K562 (cell line): ENCODE measurements at regions not wholly inside any gene's neighbourhood (a gene's known extent, or its start where the extent isn't known, plus 50 kb on each side); places are given as distances from the start of the nearest gene placed in this dataset.

Experiments
- ATAC-seq: fragments of 200-7000 bp; cut with Tn5 transposase; 3 replicates; pipeline ENCODE4 v1.9.1; 2020; ENCODE audit warnings: moderate library complexity
- BruUV-seq: library from RNA; stranded (reverse); fragments of 400-500 nt; replicated peaks from 2 replicates; lab custom pipeline; 2021; lab: Mats Ljungman, UMichigan
- CTCF ChIA-PET: fragments of 300-600 bp; formaldehyde crosslinking; extraction: SDS; loops from one replicate; lab custom pipeline; 2021; ENCODE audit warnings: low intra/inter-chr PET ratio; lab: Yijun Ruan, JAX
- POLR2A ChIA-PET: fragments of 300-600, 350-650 bp; sonication (Branson Sonifier 250); formaldehyde crosslinking; extraction: SDS; loops from one replicate; lab custom pipeline; 2021; ENCODE audit warnings: antibody characterized with exemption, inconsistent platforms; lab: Yijun Ruan, JAX
- DNase-seq, 4 experiments: peaks; one replicate each; pipeline versions ENCODE4 v3.0.0 to v3.0.0-alpha.2; 2011 to 2018; ENCODE audit warnings: low spot score in 3 of 4, mixed read lengths in 3 of 4; ENCODE audit errors: extremely low read depth in 1 of 4
- FAIRE-seq: peaks from 2 replicates; lab custom pipeline; 2011; peaks lifted over from hg19 to GRCh38; lab: Jason Lieb, UNC
- H2AFZ ChIP-seq: 2 replicates; pipeline ENCODE4 v1.6.0; 2011; ENCODE audit warnings: low read depth, low read length, control low read depth, inconsistent platforms
- H3K27ac ChIP-seq: fragments of 200-600 bp; 3 replicates; pipeline ENCODE4 v1.8.0; 2011; ENCODE audit warnings: low read depth, mild to moderate bottlenecking, control low read depth, inconsistent platforms, low read length, moderate library complexity, mixed read lengths; ENCODE audit errors: extremely low read depth
- H3K27me3 ChIP-seq, 2 experiments: fragments of 300-600 bp in 1 of 2; 2 replicates in 1 of 2; 3 replicates in 1 of 2; pipeline versions ENCODE4 v1.6.0 to v1.8.0; 2011; ENCODE audit warnings: inconsistent platforms in 2 of 2, low read length in 2 of 2, mild to moderate bottlenecking in 1 of 2, mixed read lengths in 1 of 2, moderate library complexity in 1 of 2; ENCODE audit not compliant: control insufficient read depth in 2 of 2, insufficient read depth in 2 of 2
- H3K36me3 ChIP-seq: fragments of 300-600 bp; 3 replicates; pipeline ENCODE4 v1.8.0; 2011; ENCODE audit warnings: mild to moderate bottlenecking, low read length, inconsistent platforms; ENCODE audit not compliant: control insufficient read depth, insufficient read depth
- H3K4me1 ChIP-seq, 2 experiments: fragments of 200-600 bp in 1 of 2; replicated peaks in 1 of 2; 2 replicates in 1 of 2; 3 replicates in 1 of 2; pipeline versions ENCODE4 v1.5.1 to v1.8.0; 2011; ENCODE audit warnings: inconsistent platforms in 2 of 2, low read length in 2 of 2, mild to moderate bottlenecking in 1 of 2, mixed read lengths in 1 of 2, moderate library complexity in 1 of 2; ENCODE audit not compliant: control insufficient read depth in 2 of 2, insufficient read depth in 2 of 2
- H3K4me2 ChIP-seq: 2 replicates; pipeline ENCODE4 v1.6.1; 2011; ENCODE audit warnings: low read length, control low read depth, inconsistent platforms, mixed read lengths; ENCODE audit not compliant: insufficient read depth
- H3K4me3 ChIP-seq: fragments of 200-600 bp; sonication (generic), shearing (Covaris generic); 2 replicates; pipeline ENCODE4 v1.5.1; 2016; ENCODE audit warnings: control low read depth, inconsistent platforms
- H3K79me2 ChIP-seq: fragments of 200-600 bp; 3 replicates; pipeline ENCODE4 v1.8.0; 2011; ENCODE audit warnings: low read length, inconsistent platforms; ENCODE audit not compliant: control insufficient read depth, insufficient read depth
- H3K9ac ChIP-seq, 2 experiments: 2 replicates each; pipeline versions ENCODE4 v1.6.0 to v1.6.1; 2011; ENCODE audit warnings: low read depth in 2 of 2, low read length in 2 of 2, control low read depth in 1 of 2, inconsistent platforms in 1 of 2, mild to moderate bottlenecking in 1 of 2, mixed read lengths in 1 of 2; ENCODE audit not compliant: insufficient read depth in 1 of 2
- H3K9me1 ChIP-seq: one replicate; pipeline ENCODE4 v1.6.0; 2011; ENCODE audit warnings: inconsistent platforms, mild to moderate bottlenecking, low read length, moderate library complexity; ENCODE audit not compliant: control insufficient read depth, insufficient read depth
- H3K9me3 ChIP-seq: replicated peaks from 2 replicates; pipeline ENCODE4 v1.5.1; 2011; ENCODE audit warnings: low read depth, low read length, inconsistent platforms; ENCODE audit not compliant: control insufficient read depth, insufficient read depth
- H4K20me1 ChIP-seq: replicated peaks from 2 replicates; pipeline ENCODE4 v1.6.1; 2011; ENCODE audit warnings: low read length, inconsistent platforms, mixed read lengths; ENCODE audit not compliant: control insufficient read depth, insufficient read depth
- PPARD ChIP-seq: fragments of 250-450 bp; sonication (Bioruptor Pico); IDR thresholded peaks from 2 replicates; pipeline ENCODE4 v1.8.0; 2022; ENCODE audit warnings: inconsistent platforms, mild to moderate bottlenecking, moderate library complexity
- REST ChIP-seq, 2 experiments: fragments of 450-650 bp; formaldehyde crosslinking in 1 of 2; IDR thresholded peaks; 2 replicates each; pipeline versions ENCODE4 v1.4.0 to v1.6.1; 2014 to 2020; ENCODE audit warnings: mild to moderate bottlenecking in 2 of 2, borderline replicate concordance in 1 of 2, low read depth in 1 of 2
- ZNF512 ChIP-seq: IDR thresholded peaks from 2 replicates; pipeline ENCODE4 v1.6.1; 2016; ENCODE audit warnings: missing genetic modification characterization, missing compliant biosample characterization
- WGBS: fragments of 100-300 bp; shearing (Covaris generic); methylation state at CpG from one replicate; pipeline ENCODE4 v1.1.6; 2016; ENCODE audit warnings: low coverage, mixed read lengths; ENCODE audit not compliant: insufficient coverage; ENCODE audit errors: missing lambda C conversion rate; 5-methylcytosine and 5-hydroxymethylcytosine counted together
- in situ Hi-C: fragments of 300-500 bp; cut with MboI; formaldehyde crosslinking; loops from 4 replicates; pipeline ENCODE4 v1.15.0; 2018; ENCODE audit warnings: inconsistent platforms, mixed read lengths
- intact Hi-C: fragments of 100-400 bp; cut with micrococcal nuclease; formaldehyde crosslinking; loops from 2 replicates; pipeline ENCODE4 v1.14.2; 2022
- TF ChIP-seq, protein P1 (sequence below): fragments of 250-450 bp; sonication (Bioruptor Pico); IDR thresholded peaks from 2 replicates; pipeline ENCODE4 v1.8.0; 2022; ENCODE audit warnings: moderate library complexity, mild to moderate bottlenecking, inconsistent platforms

DNA sequence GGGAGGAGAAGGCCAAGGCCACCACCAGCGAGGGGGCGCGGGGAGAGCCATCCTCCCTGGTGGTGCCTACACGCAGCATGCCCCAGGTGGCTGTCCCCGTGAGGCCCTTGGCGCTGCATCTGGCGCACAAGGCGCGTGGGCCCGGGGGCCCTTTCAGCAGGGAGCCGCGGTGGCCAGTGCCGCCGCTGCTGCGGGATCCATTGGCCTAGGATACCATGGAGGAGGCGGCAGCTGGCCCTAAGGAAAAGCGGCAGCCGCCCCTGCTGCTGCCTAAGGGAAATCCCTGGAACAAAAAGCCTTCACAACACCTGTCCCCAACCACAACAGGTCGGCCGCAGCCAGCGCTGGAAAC, 1059.6 kb downstream of the TECRL start (continued):
- TF ChIP-seq ZNF512 (tag), result no peak
- TF ChIP-seq, all 486 proteins: peak for 0

DNA sequence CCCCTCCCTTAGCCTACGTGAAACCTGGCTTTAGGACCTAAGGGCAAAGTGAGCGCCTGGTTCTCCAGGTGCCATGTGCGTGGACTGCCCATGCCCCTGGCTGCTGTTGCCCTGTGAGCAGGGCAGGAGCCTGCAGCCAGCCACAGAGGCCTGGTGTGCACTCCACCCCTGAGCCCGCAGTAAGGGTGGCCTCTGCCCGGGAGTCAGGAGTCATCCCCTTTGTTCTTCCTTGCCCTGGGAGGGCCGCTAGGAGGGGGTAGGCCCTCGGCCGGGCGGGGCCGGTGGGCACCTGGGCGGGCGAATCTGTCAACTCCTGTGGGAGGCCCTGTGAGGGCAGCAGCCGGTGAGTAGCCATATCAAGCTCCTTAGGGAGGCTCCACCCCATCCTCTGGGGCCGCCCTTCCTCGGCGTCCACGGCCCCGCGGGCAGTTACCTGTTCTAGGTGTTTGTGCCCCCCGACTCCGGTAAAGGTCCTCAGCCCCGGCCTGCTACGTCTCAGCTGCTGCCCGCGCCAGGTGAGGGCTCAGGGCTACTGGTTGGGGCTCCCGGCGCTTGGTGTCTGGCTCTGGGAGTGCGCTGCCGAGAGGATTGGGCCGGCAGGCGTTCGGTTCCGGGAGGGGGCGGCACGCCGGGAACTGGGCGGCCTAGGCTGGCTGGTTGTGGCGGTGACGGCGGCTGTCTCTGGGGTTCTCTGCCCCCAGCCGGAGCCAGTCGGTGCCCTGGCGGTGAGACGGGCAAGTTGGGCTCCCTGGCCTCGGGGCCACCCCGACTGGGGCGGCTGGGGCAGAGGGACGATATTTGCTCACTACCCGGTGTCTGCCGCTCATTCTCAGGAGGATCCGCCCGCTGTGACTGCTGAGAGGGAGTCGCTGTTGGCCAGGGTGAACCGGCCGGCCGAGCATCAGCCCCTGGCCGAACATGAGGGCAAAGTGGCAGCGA, 1060.2 kb downstream of the TECRL start:
- H3K79me2 ChIP-seq, result no peaks in the 10 kb centered on the region
- no peak overlapping the region for H3K27ac ChIP-seq
- H3K9me1 ChIP-seq, result no peaks in the 10 kb centered on the region
- no peaks in the 10 kb centered on the region for H4K20me1 ChIP-seq
- H3K4me3 ChIP-seq, result no peak overlapping the region
- ChIA-PET CTCF (no interaction called here), POLR2A (no interaction called here)
- H3K4me1 ChIP-seq, result no peaks in the 10 kb centered on the region
- intact Hi-C loops (no loop called here), in situ Hi-C loops (no loop called here)
- H3K4me2 ChIP-seq, result no peak overlapping the region
- TF ChIP-seq, protein P1, sequence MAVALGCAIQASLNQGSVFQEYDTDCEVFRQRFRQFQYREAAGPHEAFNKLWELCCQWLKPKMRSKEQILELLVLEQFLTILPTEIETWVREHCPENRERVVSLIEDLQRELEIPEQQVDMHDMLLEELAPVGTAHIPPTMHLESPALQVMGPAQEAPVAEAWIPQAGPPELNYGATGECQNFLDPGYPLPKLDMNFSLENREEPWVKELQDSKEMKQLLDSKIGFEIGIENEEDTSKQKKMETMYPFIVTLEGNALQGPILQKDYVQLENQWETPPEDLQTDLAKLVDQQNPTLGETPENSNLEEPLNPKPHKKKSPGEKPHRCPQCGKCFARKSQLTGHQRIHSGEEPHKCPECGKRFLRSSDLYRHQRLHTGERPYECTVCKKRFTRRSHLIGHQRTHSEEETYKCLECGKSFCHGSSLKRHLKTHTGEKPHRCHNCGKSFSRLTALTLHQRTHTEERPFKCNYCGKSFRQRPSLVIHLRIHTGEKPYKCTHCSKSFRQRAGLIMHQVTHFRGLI (CRISPR knock-in tag), result no peak
- no peak for TF ChIP-seq REST (IDR thresholded peaks at IDR 0.05; ENCODE audit: borderline replicate concordance)
- no peak for TF ChIP-seq REST (CRISPR knock-in tag; IDR thresholded peaks at IDR 0.05; ENCODE audit: low read depth)
- TF ChIP-seq PPARD (CRISPR knock-in tag), result no peak
- no peaks in the 10 kb centered on the region for H3K36me3 ChIP-seq
- 1% methylated on average over 28 of the region's 58 CpGs for WGBS
- BruUV-seq, result no TSS peak
- no peaks in the 10 kb centered on the region for H3K27me3 ChIP-seq
- DNase-seq (no peak), FAIRE-seq (no peak), ATAC-seq (no peak)
- H3K9ac ChIP-seq, result no peak overlapping the region
- no peaks in the 10 kb centered on the region for H3K9me3 ChIP-seq
- no peak overlapping the region for H2AFZ ChIP-seq
